ENCODE measurements at regions not wholly inside any gene's neighbourhood (a gene's known extent, or its start where the extent isn't known, plus 50 kb on each side); places are given as distances from the start of the nearest gene placed in this dataset.

DNA sequence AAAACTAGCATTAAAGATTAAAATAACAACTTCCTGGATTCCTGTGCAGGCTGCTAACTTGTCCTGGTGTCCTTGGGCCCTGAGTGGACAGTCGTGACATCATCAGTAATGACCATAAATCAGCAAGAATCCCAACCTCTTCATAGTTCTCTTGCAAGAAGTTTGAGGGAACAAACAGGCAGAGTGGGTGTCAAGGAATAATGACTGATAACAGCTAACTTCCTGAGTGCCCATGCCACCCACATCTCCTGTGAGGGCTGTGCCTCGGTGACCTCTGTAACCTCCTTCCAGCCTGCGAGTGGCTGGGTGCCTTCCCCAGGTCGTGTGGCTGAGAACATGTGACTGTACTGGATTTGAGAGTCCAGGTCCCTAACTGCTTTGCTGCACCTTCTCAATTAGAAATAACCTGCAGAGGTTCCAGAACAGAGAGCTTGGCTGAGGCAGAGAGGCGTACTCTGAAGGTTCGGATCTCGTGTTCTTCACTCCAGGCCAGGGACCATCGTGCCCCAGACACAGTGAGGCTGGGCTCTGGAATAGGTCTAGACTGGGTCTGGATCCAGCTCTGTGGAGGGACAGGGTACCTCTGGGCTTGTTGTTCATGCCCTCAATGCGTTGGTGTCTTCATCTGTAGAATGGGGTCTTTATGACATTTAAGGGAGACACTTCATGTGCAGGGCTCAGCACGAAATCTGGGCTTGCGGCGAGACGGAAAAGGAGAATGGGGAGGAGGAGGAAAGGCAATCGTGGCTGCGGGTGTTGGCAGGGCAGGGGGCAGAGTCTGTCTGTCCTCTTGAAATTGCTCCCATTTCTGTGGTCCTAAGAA is 313.1 kb upstream of the ZNF32 start:
- Histone ChIP-seq H3K27me3 (no peaks in the 10 kb centered on the region), H3K36me3 (no peaks in the 10 kb centered on the region), H3K4me3 (no peak overlapping the region), H3K4me1 (peaks cover 0 to 24% (median 11%) of the 10 kb centered on the region in 4 donors), H3K27ac (peak overlapping the region in 1 of 4 donors; percentile 25), H3K9me3 (no peaks in the 10 kb centered on the region)
- WGBS, 2 donors: 86 to 89% methylated on average over 13 to 15 of the region's 15 CpGs
- DNase-seq (ENCODE audit: low spot score in 2 of 2): no peak
- TF ChIP-seq EP300 (IDR thresholded peaks at IDR 0.05): no peak

DNA sequence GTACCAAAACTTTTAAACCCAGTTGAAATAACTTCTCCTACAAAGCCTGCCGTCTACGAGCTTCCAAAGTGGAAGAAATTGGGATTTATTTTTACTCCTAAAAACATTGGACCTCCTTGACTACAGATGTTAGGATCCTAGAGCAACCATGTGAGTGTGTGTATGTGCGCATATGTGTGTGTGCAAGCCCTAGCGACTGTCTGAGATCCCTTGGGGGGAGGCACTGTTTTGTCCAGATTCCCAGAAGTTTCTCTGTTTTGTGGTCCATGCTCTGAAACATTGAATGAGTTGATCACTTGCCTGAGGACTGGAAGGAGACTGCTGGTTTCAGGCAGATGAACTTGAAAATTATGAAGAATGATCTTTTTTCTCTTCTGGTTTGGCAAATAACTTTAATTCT is 312.3 kb upstream of the ZNF32 start:
- peak in 1 of 2 donors; percentile 4 for DNase-seq (ENCODE audit: low spot score in 2 of 2)
- no peak overlapping the region for H3K4me3 ChIP-seq
- 53 to 82% methylated on average over 4 of the region's 4 CpGs for WGBS, 2 donors
- no peaks in the 10 kb centered on the region for H3K27me3 ChIP-seq
- H3K4me1 ChIP-seq: peaks cover 0 to 20% (median 11%) of the 10 kb centered on the region in 4 donors
- TF ChIP-seq, protein P1, sequence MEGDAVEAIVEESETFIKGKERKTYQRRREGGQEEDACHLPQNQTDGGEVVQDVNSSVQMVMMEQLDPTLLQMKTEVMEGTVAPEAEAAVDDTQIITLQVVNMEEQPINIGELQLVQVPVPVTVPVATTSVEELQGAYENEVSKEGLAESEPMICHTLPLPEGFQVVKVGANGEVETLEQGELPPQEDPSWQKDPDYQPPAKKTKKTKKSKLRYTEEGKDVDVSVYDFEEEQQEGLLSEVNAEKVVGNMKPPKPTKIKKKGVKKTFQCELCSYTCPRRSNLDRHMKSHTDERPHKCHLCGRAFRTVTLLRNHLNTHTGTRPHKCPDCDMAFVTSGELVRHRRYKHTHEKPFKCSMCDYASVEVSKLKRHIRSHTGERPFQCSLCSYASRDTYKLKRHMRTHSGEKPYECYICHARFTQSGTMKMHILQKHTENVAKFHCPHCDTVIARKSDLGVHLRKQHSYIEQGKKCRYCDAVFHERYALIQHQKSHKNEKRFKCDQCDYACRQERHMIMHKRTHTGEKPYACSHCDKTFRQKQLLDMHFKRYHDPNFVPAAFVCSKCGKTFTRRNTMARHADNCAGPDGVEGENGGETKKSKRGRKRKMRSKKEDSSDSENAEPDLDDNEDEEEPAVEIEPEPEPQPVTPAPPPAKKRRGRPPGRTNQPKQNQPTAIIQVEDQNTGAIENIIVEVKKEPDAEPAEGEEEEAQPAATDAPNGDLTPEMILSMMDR (IDR thresholded peaks at IDR 0.05): no peak
- no peak for TF ChIP-seq POLR2A (IDR thresholded peaks at IDR 0.05)
- no peak for TF ChIP-seq EP300 (IDR thresholded peaks at IDR 0.05)
- H3K9me3 ChIP-seq: no peaks in the 10 kb centered on the region
- H3K36me3 ChIP-seq: no peaks in the 10 kb centered on the region
- H3K27ac ChIP-seq: peak overlapping the region in 2 of 4 donors; percentile 7 to 25

DNA sequence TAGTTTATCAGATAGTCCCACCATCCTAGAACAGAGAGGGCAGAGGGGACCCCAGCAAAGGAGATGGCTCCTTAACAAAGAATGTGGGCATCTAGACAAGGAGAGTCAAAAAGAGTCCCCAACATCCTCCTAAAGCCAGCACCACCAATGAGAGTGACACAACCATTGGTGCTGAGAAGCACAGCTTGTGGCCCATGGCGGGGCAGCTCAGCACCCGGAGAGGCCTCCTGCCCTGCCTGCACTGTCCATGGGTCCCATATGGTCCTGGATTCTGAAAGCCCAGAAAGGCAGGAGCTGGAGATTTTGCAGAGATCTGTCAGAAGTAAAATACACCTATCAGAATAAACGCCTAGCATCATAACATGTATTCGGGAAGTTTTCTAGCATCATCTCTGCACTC is 311.8 kb upstream of the ZNF32 start:
- Histone ChIP-seq H3K4me3 (no peak overlapping the region), H3K27me3 (no peaks in the 10 kb centered on the region), H3K27ac (peak overlapping the region in 1 of 4 donors; percentile 7), H3K4me1 (peaks cover 0 to 15% (median 8%) of the 10 kb centered on the region in 4 donors), H3K9me3 (no peaks in the 10 kb centered on the region), H3K36me3 (no peaks in the 10 kb centered on the region)
- 97 to 100% methylated on average over 4 of the region's 4 CpGs for WGBS, 2 donors
- TF ChIP-seq, protein P1 (IDR thresholded peaks at IDR 0.05): no peak
- no peak for TF ChIP-seq EP300 (IDR thresholded peaks at IDR 0.05)
- no peak for TF ChIP-seq POLR2A (IDR thresholded peaks at IDR 0.05)
- DNase-seq (ENCODE audit: low spot score in 2 of 2): no peak

DNA sequence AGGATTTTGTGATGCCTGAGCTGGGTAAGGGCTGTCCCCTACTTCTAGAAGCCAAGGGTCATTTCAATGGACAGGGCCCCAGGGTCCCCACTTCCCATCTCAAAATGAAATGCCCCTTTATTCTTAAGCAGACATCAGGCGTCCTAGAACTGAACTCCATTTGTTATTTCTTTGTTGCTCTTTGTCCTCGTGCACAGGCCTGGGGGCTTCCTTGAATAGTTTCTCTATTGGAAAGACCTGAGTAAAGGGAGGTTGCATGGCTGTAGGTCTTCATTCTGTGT is 311.4 kb upstream of the ZNF32 start:
- no peaks in the 10 kb centered on the region for H3K36me3 ChIP-seq
- peaks cover 0 to 13% (median 6%) of the 10 kb centered on the region in 4 donors for H3K4me1 ChIP-seq
- H3K9me3 ChIP-seq: no peaks in the 10 kb centered on the region
- no peak for DNase-seq (ENCODE audit: low spot score in 2 of 2)
- peak overlapping the region in 1 of 4 donors; percentile 7 for H3K27ac ChIP-seq
- 39 to 41% methylated on average over 2 of the region's 2 CpGs for WGBS, 2 donors
- no peaks in the 10 kb centered on the region for H3K27me3 ChIP-seq
- no peak overlapping the region for H3K4me3 ChIP-seq
- TF ChIP-seq, protein P1 (IDR thresholded peaks at IDR 0.05): no peak
- TF ChIP-seq POLR2A (IDR thresholded peaks at IDR 0.05) (no peak), EP300 (IDR thresholded peaks at IDR 0.05) (no peak)

DNA sequence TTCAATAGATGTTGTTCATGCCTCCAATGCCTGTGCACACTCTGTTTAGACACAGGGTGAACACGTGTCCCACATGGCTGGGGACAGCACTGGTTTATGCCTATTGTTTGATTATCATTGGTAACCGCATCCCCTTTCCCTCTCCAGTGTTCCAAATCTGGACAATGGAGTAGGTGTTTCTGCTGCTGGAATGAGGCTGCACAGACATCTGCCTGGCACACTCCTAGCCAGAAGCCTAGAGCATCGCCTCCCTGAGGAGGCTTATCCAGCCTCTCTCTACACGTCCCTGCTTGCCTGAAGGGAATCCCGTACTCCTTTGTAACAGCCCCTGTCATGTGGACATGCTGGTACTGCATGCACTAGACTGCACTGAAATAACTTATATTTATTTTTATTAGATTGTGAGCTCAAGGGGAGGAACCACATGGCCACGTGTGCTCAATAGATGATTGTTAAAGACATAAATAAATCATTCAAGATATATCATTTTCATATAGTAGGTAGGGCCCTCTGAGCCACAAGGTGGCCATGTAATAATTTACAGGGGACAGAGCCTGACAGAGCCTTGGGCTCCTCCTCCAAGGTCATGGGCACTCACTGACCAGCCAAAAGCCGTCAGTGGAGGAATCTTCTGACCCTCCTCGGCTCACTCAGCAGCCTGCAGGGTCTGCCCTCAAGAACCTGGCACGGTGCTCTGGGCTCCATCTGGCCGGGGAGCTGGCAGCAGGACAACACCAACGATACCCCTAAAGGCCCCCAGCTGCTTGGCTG is 310.9 kb upstream of the ZNF32 start:
- DNase-seq (ENCODE audit: low spot score in 2 of 2): no peak
- TF ChIP-seq, protein P1 (IDR thresholded peaks at IDR 0.05): no peak
- TF ChIP-seq POLR2A (IDR thresholded peaks at IDR 0.05) (no peak), EP300 (IDR thresholded peaks at IDR 0.05) (no peak)
- H3K4me1 ChIP-seq: peaks cover 0 to 8% (median 3%) of the 10 kb centered on the region in 4 donors
- H3K27ac ChIP-seq: no peak overlapping the region
- H3K9me3 ChIP-seq: no peaks in the 10 kb centered on the region
- 55 to 67% methylated on average over 11 of the region's 11 CpGs for WGBS, 2 donors
- H3K4me3 ChIP-seq: no peak overlapping the region
- H3K36me3 ChIP-seq: no peaks in the 10 kb centered on the region
- H3K27me3 ChIP-seq: no peaks in the 10 kb centered on the region

Data from tibial nerve (tissue), 4 donors.